WTC11 (cell line): ENCODE measurements at regions not wholly inside any gene's neighbourhood (a gene's known extent, or its start where the extent isn't known, plus 50 kb on each side); places are given as distances from the start of the nearest gene placed in this dataset.

ENCODE experiments used
- ATAC-seq: fragments of 200-7000 bp; cut with Tn5 transposase; 2 replicates; pipeline ENCODE4 v1.10.0; 2021; ENCODE audit warnings: mild to moderate bottlenecking, moderate library complexity
- CTCF ChIA-PET: fragments of 300-600 bp; sonication (Branson Sonifier 250); formaldehyde crosslinking; loops from one replicate; lab custom pipeline; 2021; ENCODE audit warnings: antibody characterized with exemption; lab: Charles Lee
- POLR2A ChIA-PET: fragments of 350-600 bp; sonication (Branson Sonifier 250); formaldehyde crosslinking; loops from one replicate; lab custom pipeline; 2021; ENCODE audit warnings: antibody characterized with exemption; lab: Charles Lee
- DNase-seq: peaks from one replicate; pipeline ENCODE4 v3.0.0; 2021; ENCODE audit warnings: low spot score
- H3K27ac Mint-ChIP-seq: 2 replicates; pipeline ENCODE4 v1.8.0; 2021; ENCODE audit warnings: mixed read lengths
- H3K27me3 Mint-ChIP-seq: 2 replicates; pipeline ENCODE4 v1.8.0; 2021; ENCODE audit warnings: low read depth, mild to moderate bottlenecking, moderate library complexity, mixed read lengths
- H3K36me3 Mint-ChIP-seq: 2 replicates; pipeline ENCODE4 v1.8.0; 2021; ENCODE audit warnings: mixed read lengths
- H3K4me1 Mint-ChIP-seq: 2 replicates; pipeline ENCODE4 v1.8.0; 2022; ENCODE audit warnings: mixed read lengths
- H3K4me3 Mint-ChIP-seq: 2 replicates; pipeline ENCODE4 v1.8.0; 2021; ENCODE audit warnings: mild to moderate bottlenecking, moderate library complexity, mixed read lengths
- H3K9me3 Mint-ChIP-seq: 2 replicates; pipeline ENCODE4 v1.8.0; 2021; ENCODE audit warnings: mixed read lengths
- CREM ChIP-seq: sonication (generic); formaldehyde crosslinking; IDR thresholded peaks from 2 replicates; pipeline ENCODE4 v1.8.1; 2022; ENCODE audit warnings: mild to moderate bottlenecking, missing genetic modification reagents, moderate library complexity
- FOXK1 ChIP-seq: sonication (generic); formaldehyde crosslinking; IDR thresholded peaks from 2 replicates; pipeline ENCODE4 v1.8.0; 2022; ENCODE audit warnings: mild to moderate bottlenecking, moderate library complexity, missing genetic modification reagents
- GRHL2 ChIP-seq: fragments of 250-450 bp; sonication (Bioruptor Pico); IDR thresholded peaks from 2 replicates; pipeline ENCODE4 v1.8.0; 2022; ENCODE audit warnings: mild to moderate bottlenecking, moderate library complexity; ENCODE audit not compliant: insufficient replicate concordance, severe bottlenecking
- NFE2L1 ChIP-seq: sonication (generic); formaldehyde crosslinking; IDR thresholded peaks from 2 replicates; pipeline ENCODE4 v1.8.1; 2023; ENCODE audit warnings: missing genetic modification reagents
- NFYB ChIP-seq: sonication (generic); formaldehyde crosslinking; conservative IDR thresholded peaks from 2 replicates; pipeline ENCODE4 v1.8.0; 2022; ENCODE audit warnings: low read depth, missing genetic modification reagents
- SMAD3 ChIP-seq: sonication (generic); formaldehyde crosslinking; IDR thresholded peaks from 2 replicates; pipeline ENCODE4 v1.8.0; 2022; ENCODE audit warnings: missing genetic modification reagents, mild to moderate bottlenecking, borderline replicate concordance
- SMAD4 ChIP-seq: sonication (generic); formaldehyde crosslinking; IDR thresholded peaks from 2 replicates; pipeline ENCODE4 v1.8.0; 2022; ENCODE audit warnings: mild to moderate bottlenecking, missing genetic modification reagents
- TEAD1 ChIP-seq: sonication (generic); formaldehyde crosslinking; IDR thresholded peaks from 2 replicates; pipeline ENCODE4 v1.8.0; 2022; ENCODE audit warnings: mild to moderate bottlenecking, missing genetic modification reagents
- ZNF121 ChIP-seq: sonication (generic); formaldehyde crosslinking; IDR thresholded peaks from 2 replicates; pipeline ENCODE4 v1.8.0; 2023; ENCODE audit warnings: missing genetic modification reagents
- ZNF263 ChIP-seq: sonication (generic); formaldehyde crosslinking; IDR thresholded peaks from 2 replicates; pipeline ENCODE4 v1.8.1; 2022; ENCODE audit warnings: low read depth, mild to moderate bottlenecking, moderate library complexity, missing genetic modification reagents
- TF ChIP-seq, protein P1 (sequence below): fragments of 250-450 bp; sonication (Bioruptor Pico); IDR thresholded peaks from 2 replicates; pipeline ENCODE4 v1.9.0; 2021; ENCODE audit warnings: moderate library complexity, mild to moderate bottlenecking, inconsistent platforms, borderline replicate concordance
- TF ChIP-seq, protein P2 (sequence below): fragments of 200-600 bp; IDR thresholded peaks from 2 replicates; pipeline ENCODE4 v1.8.0; 2022; ENCODE audit warnings: antibody characterized with exemption
- TF ChIP-seq, protein P3 (sequence below): sonication (generic); formaldehyde crosslinking; IDR thresholded peaks from 2 replicates; pipeline ENCODE4 v1.8.1; 2023; ENCODE audit warnings: mild to moderate bottlenecking, missing genetic modification reagents
- TF ChIP-seq, protein P4 (sequence below): sonication (generic); formaldehyde crosslinking; IDR thresholded peaks from 2 replicates; pipeline ENCODE4 v1.8.1; 2022; ENCODE audit warnings: missing genetic modification reagents, borderline replicate concordance
- TF ChIP-seq, protein P5 (sequence below): sonication (generic); formaldehyde crosslinking; IDR thresholded peaks from 2 replicates; pipeline ENCODE4 v1.8.1; 2023; ENCODE audit warnings: mild to moderate bottlenecking, missing genetic modification reagents, borderline replicate concordance
- TF ChIP-seq, protein P6 (sequence below): sonication (generic); formaldehyde crosslinking; IDR thresholded peaks from 2 replicates; pipeline ENCODE4 v1.8.1; 2023; ENCODE audit warnings: mild to moderate bottlenecking, missing genetic modification reagents, moderate library complexity
- TF ChIP-seq, protein P7 (sequence below): sonication (generic); formaldehyde crosslinking; IDR thresholded peaks from 2 replicates; pipeline ENCODE4 v1.8.0; 2022; ENCODE audit warnings: missing genetic modification reagents
- TF ChIP-seq, protein P8 (sequence below): fragments of 250-450 bp; sonication (Bioruptor Pico); IDR thresholded peaks from 2 replicates; pipeline ENCODE4 v1.8.0; 2021; ENCODE audit warnings: mild to moderate bottlenecking

DNA sequence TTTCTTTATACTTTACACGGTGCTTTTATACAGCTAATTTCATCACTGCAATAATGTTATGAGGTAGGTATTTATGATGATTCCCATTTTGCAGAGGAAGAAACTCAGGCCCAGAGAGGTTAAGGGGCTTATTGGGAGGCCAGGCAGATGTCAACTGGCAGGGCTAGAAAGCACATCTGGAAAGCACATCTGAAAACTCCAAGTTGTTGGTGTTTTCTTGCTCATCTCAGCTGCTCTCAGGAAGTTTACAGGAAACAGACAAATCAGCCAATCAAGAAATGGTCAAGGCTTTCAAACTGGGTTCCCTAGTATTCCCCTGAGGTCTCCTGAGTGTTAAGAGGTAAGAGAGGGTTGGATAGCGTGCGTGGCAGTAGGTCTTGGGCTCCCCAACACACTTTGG lies 124.1 kb upstream of the MED13L start (continued):
- no peak for TF ChIP-seq FOXK1 (CRISPR knock-in tag)
- TF ChIP-seq CREM (CRISPR knock-in tag): no peak
- TF ChIP-seq NFYB (CRISPR knock-in tag): no peak
- TF ChIP-seq, protein P1, sequence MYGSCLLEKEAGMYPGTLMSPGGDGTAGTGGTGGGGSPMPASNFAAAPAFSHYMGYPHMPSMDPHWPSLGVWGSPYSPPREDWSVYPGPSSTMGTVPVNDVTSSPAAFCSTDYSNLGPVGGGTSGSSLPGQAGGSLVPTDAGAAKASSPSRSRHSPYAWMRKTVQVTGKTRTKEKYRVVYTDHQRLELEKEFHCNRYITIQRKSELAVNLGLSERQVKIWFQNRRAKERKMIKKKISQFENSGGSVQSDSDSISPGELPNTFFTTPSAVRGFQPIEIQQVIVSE (CRISPR knock-in tag): no peak
- no peak for TF ChIP-seq GRHL2 (CRISPR knock-in tag)
- TF ChIP-seq, protein P2, sequence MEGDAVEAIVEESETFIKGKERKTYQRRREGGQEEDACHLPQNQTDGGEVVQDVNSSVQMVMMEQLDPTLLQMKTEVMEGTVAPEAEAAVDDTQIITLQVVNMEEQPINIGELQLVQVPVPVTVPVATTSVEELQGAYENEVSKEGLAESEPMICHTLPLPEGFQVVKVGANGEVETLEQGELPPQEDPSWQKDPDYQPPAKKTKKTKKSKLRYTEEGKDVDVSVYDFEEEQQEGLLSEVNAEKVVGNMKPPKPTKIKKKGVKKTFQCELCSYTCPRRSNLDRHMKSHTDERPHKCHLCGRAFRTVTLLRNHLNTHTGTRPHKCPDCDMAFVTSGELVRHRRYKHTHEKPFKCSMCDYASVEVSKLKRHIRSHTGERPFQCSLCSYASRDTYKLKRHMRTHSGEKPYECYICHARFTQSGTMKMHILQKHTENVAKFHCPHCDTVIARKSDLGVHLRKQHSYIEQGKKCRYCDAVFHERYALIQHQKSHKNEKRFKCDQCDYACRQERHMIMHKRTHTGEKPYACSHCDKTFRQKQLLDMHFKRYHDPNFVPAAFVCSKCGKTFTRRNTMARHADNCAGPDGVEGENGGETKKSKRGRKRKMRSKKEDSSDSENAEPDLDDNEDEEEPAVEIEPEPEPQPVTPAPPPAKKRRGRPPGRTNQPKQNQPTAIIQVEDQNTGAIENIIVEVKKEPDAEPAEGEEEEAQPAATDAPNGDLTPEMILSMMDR: no peak

DNA sequence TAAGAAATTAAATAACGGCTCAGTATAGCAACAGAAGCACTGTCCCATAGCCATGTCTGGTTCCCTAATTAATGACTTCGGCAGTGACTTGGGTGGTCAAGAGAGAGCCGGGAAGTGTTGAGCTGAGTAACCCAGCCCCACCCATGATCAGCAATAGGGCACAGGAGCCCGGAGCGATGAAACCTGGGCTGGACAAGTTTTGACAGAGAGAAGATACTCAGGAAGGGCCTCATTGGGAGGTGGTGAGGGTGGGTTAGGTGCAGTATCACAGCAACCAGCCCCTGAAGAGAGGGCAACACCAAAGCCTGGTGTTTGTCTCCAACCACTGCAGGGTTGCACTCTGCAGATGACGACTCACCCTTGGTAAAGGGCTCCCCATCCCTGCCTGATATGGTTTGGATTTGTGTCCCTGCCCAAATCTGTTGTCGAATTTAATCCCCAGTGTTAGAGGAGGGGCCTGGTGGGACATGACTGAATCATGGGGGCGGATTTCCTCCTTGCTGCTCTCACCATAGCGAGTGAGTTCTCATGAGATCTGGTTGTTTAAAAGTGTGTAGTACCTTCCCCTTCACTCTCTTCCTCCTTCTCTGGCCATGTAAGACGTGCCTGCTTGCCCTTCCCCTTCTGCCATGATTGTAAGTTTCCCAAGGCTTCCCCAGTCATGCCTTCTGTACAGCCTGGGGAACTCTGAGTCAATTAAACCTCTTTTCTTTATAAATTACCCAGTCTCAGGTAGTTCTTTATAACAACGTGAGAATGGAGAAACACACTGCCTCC lies 124.9 kb upstream of the MED13L start:
- Mint-ChIP-seq H3K4me3 (no peak overlapping the region), H3K9me3 (peaks cover 19% of the 10 kb centered on the region), H3K4me1 (peaks cover 6% of the 10 kb centered on the region), H3K27me3 (no peaks in the 10 kb centered on the region), H3K27ac (no peak overlapping the region), H3K36me3 (no peaks in the 10 kb centered on the region)
- ChIA-PET CTCF (no interaction called here), POLR2A (no interaction called here)
- TF ChIP-seq SMAD4 (CRISPR knock-in tag): no peak
- no peak for TF ChIP-seq TEAD1 (CRISPR knock-in tag)
- TF ChIP-seq, protein P3, sequence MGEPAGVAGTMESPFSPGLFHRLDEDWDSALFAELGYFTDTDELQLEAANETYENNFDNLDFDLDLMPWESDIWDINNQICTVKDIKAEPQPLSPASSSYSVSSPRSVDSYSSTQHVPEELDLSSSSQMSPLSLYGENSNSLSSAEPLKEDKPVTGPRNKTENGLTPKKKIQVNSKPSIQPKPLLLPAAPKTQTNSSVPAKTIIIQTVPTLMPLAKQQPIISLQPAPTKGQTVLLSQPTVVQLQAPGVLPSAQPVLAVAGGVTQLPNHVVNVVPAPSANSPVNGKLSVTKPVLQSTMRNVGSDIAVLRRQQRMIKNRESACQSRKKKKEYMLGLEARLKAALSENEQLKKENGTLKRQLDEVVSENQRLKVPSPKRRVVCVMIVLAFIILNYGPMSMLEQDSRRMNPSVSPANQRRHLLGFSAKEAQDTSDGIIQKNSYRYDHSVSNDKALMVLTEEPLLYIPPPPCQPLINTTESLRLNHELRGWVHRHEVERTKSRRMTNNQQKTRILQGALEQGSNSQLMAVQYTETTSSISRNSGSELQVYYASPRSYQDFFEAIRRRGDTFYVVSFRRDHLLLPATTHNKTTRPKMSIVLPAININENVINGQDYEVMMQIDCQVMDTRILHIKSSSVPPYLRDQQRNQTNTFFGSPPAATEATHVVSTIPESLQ (CRISPR knock-in tag): no peak
- TF ChIP-seq, protein P4, sequence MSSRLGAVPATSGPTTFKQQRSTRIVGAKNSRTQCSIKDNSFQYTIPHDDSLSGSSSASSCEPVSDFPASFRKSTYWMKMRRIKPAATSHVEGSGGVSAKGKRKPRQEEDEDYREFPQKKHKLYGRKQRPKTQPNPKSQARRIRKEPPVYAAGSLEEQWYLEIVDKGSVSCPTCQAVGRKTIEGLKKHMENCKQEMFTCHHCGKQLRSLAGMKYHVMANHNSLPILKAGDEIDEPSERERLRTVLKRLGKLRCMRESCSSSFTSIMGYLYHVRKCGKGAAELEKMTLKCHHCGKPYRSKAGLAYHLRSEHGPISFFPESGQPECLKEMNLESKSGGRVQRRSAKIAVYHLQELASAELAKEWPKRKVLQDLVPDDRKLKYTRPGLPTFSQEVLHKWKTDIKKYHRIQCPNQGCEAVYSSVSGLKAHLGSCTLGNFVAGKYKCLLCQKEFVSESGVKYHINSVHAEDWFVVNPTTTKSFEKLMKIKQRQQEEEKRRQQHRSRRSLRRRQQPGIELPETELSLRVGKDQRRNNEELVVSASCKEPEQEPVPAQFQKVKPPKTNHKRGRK (CRISPR knock-in tag): no peak
- TF ChIP-seq ZNF263: no peak
- TF ChIP-seq, protein P5, sequence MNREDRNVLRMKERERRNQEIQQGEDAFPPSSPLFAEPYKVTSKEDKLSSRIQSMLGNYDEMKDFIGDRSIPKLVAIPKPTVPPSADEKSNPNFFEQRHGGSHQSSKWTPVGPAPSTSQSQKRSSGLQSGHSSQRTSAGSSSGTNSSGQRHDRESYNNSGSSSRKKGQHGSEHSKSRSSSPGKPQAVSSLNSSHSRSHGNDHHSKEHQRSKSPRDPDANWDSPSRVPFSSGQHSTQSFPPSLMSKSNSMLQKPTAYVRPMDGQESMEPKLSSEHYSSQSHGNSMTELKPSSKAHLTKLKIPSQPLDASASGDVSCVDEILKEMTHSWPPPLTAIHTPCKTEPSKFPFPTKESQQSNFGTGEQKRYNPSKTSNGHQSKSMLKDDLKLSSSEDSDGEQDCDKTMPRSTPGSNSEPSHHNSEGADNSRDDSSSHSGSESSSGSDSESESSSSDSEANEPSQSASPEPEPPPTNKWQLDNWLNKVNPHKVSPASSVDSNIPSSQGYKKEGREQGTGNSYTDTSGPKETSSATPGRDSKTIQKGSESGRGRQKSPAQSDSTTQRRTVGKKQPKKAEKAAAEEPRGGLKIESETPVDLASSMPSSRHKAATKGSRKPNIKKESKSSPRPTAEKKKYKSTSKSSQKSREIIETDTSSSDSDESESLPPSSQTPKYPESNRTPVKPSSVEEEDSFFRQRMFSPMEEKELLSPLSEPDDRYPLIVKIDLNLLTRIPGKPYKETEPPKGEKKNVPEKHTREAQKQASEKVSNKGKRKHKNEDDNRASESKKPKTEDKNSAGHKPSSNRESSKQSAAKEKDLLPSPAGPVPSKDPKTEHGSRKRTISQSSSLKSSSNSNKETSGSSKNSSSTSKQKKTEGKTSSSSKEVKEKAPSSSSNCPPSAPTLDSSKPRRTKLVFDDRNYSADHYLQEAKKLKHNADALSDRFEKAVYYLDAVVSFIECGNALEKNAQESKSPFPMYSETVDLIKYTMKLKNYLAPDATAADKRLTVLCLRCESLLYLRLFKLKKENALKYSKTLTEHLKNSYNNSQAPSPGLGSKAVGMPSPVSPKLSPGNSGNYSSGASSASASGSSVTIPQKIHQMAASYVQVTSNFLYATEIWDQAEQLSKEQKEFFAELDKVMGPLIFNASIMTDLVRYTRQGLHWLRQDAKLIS (CRISPR knock-in tag): no peak
- TF ChIP-seq, protein P6, sequence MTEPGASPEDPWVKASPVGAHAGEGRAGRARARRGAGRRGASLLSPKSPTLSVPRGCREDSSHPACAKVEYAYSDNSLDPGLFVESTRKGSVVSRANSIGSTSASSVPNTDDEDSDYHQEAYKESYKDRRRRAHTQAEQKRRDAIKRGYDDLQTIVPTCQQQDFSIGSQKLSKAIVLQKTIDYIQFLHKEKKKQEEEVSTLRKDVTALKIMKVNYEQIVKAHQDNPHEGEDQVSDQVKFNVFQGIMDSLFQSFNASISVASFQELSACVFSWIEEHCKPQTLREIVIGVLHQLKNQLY: no peak
- TF ChIP-seq SMAD3 (CRISPR knock-in tag): no peak
- TF ChIP-seq, protein P7, sequence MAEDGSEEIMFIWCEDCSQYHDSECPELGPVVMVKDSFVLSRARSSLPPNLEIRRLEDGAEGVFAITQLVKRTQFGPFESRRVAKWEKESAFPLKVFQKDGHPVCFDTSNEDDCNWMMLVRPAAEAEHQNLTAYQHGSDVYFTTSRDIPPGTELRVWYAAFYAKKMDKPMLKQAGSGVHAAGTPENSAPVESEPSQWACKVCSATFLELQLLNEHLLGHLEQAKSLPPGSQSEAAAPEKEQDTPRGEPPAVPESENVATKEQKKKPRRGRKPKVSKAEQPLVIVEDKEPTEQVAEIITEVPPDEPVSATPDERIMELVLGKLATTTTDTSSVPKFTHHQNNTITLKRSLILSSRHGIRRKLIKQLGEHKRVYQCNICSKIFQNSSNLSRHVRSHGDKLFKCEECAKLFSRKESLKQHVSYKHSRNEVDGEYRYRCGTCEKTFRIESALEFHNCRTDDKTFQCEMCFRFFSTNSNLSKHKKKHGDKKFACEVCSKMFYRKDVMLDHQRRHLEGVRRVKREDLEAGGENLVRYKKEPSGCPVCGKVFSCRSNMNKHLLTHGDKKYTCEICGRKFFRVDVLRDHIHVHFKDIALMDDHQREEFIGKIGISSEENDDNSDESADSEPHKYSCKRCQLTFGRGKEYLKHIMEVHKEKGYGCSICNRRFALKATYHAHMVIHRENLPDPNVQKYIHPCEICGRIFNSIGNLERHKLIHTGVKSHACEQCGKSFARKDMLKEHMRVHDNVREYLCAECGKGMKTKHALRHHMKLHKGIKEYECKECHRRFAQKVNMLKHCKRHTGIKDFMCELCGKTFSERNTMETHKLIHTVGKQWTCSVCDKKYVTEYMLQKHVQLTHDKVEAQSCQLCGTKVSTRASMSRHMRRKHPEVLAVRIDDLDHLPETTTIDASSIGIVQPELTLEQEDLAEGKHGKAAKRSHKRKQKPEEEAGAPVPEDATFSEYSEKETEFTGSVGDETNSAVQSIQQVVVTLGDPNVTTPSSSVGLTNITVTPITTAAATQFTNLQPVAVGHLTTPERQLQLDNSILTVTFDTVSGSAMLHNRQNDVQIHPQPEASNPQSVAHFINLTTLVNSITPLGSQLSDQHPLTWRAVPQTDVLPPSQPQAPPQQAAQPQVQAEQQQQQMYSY (CRISPR knock-in tag): no peak
- no peak for TF ChIP-seq NFE2L1 (CRISPR knock-in tag)
- TF ChIP-seq, protein P8, sequence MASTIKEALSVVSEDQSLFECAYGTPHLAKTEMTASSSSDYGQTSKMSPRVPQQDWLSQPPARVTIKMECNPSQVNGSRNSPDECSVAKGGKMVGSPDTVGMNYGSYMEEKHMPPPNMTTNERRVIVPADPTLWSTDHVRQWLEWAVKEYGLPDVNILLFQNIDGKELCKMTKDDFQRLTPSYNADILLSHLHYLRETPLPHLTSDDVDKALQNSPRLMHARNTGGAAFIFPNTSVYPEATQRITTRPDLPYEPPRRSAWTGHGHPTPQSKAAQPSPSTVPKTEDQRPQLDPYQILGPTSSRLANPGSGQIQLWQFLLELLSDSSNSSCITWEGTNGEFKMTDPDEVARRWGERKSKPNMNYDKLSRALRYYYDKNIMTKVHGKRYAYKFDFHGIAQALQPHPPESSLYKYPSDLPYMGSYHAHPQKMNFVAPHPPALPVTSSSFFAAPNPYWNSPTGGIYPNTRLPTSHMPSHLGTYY (CRISPR knock-in tag): no peak
- TF ChIP-seq ZNF121 (CRISPR knock-in tag): no peak
- no peak for DNase-seq
- ATAC-seq: no peak
